ENCODE measurements at regions not wholly inside any gene's neighbourhood (a gene's known extent, or its start where the extent isn't known, plus 50 kb on each side); places are given as distances from the start of the nearest gene placed in this dataset.

DNA sequence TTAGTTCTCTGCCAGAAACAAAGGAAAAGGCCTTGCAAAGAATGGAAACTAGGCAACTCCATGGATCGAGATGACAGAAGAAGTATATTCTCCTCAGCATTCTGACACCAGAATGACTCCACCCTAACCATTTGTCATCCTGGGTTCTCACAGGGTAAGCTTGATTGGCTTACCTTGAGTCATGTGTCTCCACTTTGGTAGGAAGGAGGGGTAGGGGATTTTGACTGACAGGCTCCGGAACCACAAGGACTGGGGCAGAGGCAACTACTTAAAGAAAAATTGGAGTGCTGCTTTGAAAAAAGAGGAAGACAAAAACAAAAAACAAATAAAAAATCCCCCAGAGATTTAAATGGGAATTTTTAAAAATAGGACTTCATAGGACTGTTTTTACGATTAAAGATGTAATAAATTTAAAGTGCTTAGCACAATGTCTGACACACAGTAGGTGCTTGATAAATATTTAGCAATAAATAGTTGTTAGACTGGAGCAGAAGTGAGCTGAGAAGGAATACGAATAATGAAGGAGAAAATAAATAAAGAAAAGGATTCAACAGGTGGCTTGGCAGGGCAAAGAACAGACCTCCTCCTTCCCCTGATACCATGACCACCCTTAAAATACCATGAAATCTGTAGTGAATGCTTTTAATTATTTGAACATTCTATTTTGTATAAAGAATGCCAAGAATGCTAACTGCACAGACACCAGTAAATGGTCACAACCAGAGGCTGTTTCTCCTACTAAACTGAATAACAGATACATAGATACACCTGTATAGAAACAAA, 230.2 kb downstream of the CDCA7 start:
- no peaks in the 10 kb centered on the region for H3K36me3 ChIP-seq (ENCODE audit: insufficient read depth, low read length, poor library complexity, severe bottlenecking)
- DNase-seq (ENCODE audit: low spot score): no peak
- ChIA-PET POLR2A (ENCODE audit: low non-redundant PET) (no interaction called here), CTCF (no interaction called here)
- BruUV-seq (replicated peaks): no TSS peak
- H3K27ac ChIP-seq (ENCODE audit: low read depth, low read length, poor library complexity, severe bottlenecking): no peak overlapping the region
- no peak for TF ChIP-seq EZH2 (IDR thresholded peaks at IDR 0.05; ENCODE audit: borderline replicate concordance, low read depth, low read length, poor library complexity, severe bottlenecking)
- TF ChIP-seq, protein P1, sequence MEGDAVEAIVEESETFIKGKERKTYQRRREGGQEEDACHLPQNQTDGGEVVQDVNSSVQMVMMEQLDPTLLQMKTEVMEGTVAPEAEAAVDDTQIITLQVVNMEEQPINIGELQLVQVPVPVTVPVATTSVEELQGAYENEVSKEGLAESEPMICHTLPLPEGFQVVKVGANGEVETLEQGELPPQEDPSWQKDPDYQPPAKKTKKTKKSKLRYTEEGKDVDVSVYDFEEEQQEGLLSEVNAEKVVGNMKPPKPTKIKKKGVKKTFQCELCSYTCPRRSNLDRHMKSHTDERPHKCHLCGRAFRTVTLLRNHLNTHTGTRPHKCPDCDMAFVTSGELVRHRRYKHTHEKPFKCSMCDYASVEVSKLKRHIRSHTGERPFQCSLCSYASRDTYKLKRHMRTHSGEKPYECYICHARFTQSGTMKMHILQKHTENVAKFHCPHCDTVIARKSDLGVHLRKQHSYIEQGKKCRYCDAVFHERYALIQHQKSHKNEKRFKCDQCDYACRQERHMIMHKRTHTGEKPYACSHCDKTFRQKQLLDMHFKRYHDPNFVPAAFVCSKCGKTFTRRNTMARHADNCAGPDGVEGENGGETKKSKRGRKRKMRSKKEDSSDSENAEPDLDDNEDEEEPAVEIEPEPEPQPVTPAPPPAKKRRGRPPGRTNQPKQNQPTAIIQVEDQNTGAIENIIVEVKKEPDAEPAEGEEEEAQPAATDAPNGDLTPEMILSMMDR (conservative IDR thresholded peaks at IDR 0.05; ENCODE audit: low read depth, low read length): no peak
- intact Hi-C loops (cut with micrococcal nuclease; ENCODE audit: unreplicated experiment): no loop called here
- H3K4me3 ChIP-seq (ENCODE audit: low read depth, low read length, poor library complexity, severe bottlenecking): no peak overlapping the region
- H3K9me3 ChIP-seq (ENCODE audit: low read depth, low read length, poor library complexity, severe bottlenecking): no peaks in the 10 kb centered on the region
- H3K27me3 ChIP-seq (replicated peaks; ENCODE audit: insufficient read depth, low read depth, low read length, poor library complexity): peaks cover 24% of the 10 kb centered on the region
- H3K4me1 ChIP-seq (ENCODE audit: insufficient read depth, low read length, poor library complexity, severe bottlenecking): no peaks in the 10 kb centered on the region

DNA sequence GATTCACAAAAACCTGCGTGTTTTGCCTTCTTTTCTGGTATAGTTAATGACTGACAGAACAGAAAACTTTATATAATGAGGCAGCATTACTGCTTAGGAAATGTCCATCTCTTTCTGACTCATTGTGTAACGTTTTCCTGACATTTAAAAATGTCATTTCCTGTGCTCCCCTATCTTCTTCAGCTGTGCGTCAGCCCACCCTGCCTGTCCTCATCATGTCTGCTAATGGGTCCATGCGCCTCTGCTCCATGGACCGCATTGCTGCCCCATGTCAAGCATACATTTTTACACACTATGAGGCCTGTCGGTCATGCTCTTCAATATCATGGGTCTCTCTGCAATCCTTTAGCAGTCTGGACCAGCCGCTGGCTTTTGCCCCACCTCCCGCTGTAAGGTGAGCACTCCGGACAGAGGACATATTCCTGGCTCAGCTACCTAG, 234.3 kb downstream of the CDCA7 start:
- H3K36me3 ChIP-seq (ENCODE audit: insufficient read depth, low read length, poor library complexity, severe bottlenecking): no peaks in the 10 kb centered on the region
- no peak overlapping the region for H3K4me3 ChIP-seq (ENCODE audit: low read depth, low read length, poor library complexity, severe bottlenecking)
- H3K27me3 ChIP-seq (replicated peaks; ENCODE audit: insufficient read depth, low read depth, low read length, poor library complexity): peaks cover 6% of the 10 kb centered on the region
- H3K9me3 ChIP-seq (ENCODE audit: low read depth, low read length, poor library complexity, severe bottlenecking): no peaks in the 10 kb centered on the region
- no TSS peak for BruUV-seq (replicated peaks)
- no peaks in the 10 kb centered on the region for H3K4me1 ChIP-seq (ENCODE audit: insufficient read depth, low read length, poor library complexity, severe bottlenecking)
- TF ChIP-seq, protein P1 (conservative IDR thresholded peaks at IDR 0.05; ENCODE audit: low read depth, low read length): no peak
- TF ChIP-seq EZH2 (IDR thresholded peaks at IDR 0.05; ENCODE audit: borderline replicate concordance, low read depth, low read length, poor library complexity, severe bottlenecking): no peak
- intact Hi-C loops (cut with micrococcal nuclease; ENCODE audit: unreplicated experiment): no loop called here
- no peak overlapping the region for H3K27ac ChIP-seq (ENCODE audit: low read depth, low read length, poor library complexity, severe bottlenecking)
- ChIA-PET CTCF (no interaction called here), POLR2A (ENCODE audit: low non-redundant PET) (no interaction called here)
- DNase-seq (ENCODE audit: low spot score): no peak

DNA sequence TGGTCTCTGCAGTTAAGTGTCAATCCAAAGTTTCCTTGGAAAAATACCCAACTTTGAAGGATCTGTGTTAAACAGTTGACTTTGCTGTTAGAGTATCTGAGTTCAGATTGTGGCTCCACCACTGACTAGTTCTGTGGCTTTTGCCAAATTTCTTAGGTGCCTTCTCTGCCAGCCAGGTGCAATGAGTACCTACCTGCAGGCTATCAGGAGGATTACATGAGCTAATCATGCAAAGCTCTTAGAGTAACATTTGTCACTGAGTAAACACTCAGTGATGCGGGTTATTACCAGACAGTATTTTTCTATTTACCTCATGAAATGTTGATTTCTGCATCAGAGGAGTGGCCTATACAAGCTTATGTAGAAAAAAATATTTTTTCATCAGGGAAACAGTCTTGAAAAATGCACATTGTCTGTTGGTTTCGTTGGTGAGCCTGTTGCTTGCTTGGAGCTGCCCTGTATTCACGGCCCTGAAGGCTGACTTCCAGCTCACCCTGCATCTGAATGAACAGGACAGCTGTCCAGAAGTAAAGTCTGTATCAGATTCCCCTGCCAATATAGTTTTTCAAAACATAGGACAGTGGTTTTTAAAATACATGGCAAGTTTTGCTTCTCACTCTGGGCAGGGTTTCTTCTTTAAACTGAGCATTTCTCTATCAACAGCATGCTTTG, 235.1 kb downstream of the CDCA7 start:
- Histone ChIP-seq H3K27ac (ENCODE audit: low read depth, low read length, poor library complexity, severe bottlenecking) (no peak overlapping the region), H3K36me3 (ENCODE audit: insufficient read depth, low read length, poor library complexity, severe bottlenecking) (no peaks in the 10 kb centered on the region), H3K4me1 (ENCODE audit: insufficient read depth, low read length, poor library complexity, severe bottlenecking) (no peaks in the 10 kb centered on the region), H3K9me3 (ENCODE audit: low read depth, low read length, poor library complexity, severe bottlenecking) (no peaks in the 10 kb centered on the region), H3K4me3 (ENCODE audit: low read depth, low read length, poor library complexity, severe bottlenecking) (no peak overlapping the region), H3K27me3 (replicated peaks; ENCODE audit: insufficient read depth, low read depth, low read length, poor library complexity) (peaks cover 6% of the 10 kb centered on the region)
- ChIA-PET POLR2A (ENCODE audit: low non-redundant PET) (no interaction called here), CTCF (no interaction called here)
- BruUV-seq (replicated peaks): no TSS peak
- TF ChIP-seq EZH2 (IDR thresholded peaks at IDR 0.05; ENCODE audit: borderline replicate concordance, low read depth, low read length, poor library complexity, severe bottlenecking): no peak
- TF ChIP-seq, protein P1 (conservative IDR thresholded peaks at IDR 0.05; ENCODE audit: low read depth, low read length): no peak
- intact Hi-C loops (cut with micrococcal nuclease; ENCODE audit: unreplicated experiment): no loop called here
- no peak for DNase-seq (ENCODE audit: low spot score)

All from A673 (cell line).